ENCODE measurements at regions not wholly inside any gene's neighbourhood (a gene's known extent, or its start where the extent isn't known, plus 50 kb on each side); places are given as distances from the start of the nearest gene placed in this dataset.
"Not testable (repeated sequence)": the region's sequence is repeated elsewhere in the genome, so short reads cannot be mapped to it uniquely, and the experiment has no call there.

DNA sequence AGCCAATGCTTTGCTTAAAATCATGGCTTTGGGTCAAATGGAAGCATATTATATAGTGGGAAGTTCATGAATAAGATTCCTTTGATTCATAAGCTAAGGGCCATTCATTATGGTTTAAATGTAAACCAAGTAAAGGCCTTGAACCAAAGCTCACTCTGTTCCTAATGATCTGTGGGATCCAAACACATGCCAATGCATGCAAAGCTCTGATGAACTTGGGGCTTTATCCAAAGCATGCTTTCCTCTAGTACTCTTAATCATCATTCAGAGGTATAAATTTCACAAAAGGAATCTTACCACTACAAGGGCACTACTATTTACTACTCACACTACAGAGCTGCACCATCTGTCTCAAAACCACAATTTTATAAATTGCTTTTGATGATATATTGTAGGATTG lies 102.8 kb upstream of the RBMS1 start:
- Mint-ChIP-seq H3K4me1 (no peaks in the 10 kb centered on the region), H3K27me3 (peaks cover 5% of the 10 kb centered on the region), H3K4me3 (no peak overlapping the region), H3K9me3 (ENCODE audit: insufficient read depth) (no peaks in the 10 kb centered on the region), H3K27ac (no peak overlapping the region)
- CTCF ChIA-PET, result no interaction called here
- no peak overlapping the region for H3K4me2 ChIP-seq (replicated peaks; ENCODE audit: low read depth, low read length, poor library complexity, severe bottlenecking)
- no peaks in the 10 kb centered on the region for H3K9me3 ChIP-seq (ENCODE audit: control extremely low read depth in 1 of 3, control insufficient read depth in 2 of 3, insufficient read depth in 1 of 3, low read length in 2 of 3)
- no peak overlapping the region for H3K4me3 ChIP-seq (ENCODE audit: control extremely low read depth in 1 of 5, extremely low read depth in 1 of 5, insufficient read depth in 1 of 5, low read depth in 2 of 5, low read length in 4 of 5)
- TF ChIP-seq CTCF (IDR thresholded peaks at IDR 0.05) (no peak), EZH2 (IDR thresholded peaks at IDR 0.05; ENCODE audit: borderline replicate concordance, insufficient read depth, low read depth, low read length, poor library complexity, severe bottlenecking) (no peak)
- no peaks in the 10 kb centered on the region for H4K20me1 ChIP-seq (ENCODE audit: control insufficient read depth, insufficient read depth, low read length, poor library complexity, severe bottlenecking)
- no peak overlapping the region for H3K9ac ChIP-seq (ENCODE audit: low read length)
- no peaks in the 10 kb centered on the region for H3K36me3 ChIP-seq (replicated peaks in 1 of 2; ENCODE audit: control extremely low read depth in 1 of 2, control insufficient read depth in 1 of 2, extremely low read depth in 1 of 2, insufficient read depth in 2 of 2, low read length in 1 of 2)
- POLR2A ChIA-PET, result no interaction called here
- intact Hi-C loops (cut with micrococcal nuclease), result no loop called here
- ATAC-seq (ENCODE audit: low read depth) (no peak), DNase-seq (no peak)
- no peaks in the 10 kb centered on the region for H3K4me1 ChIP-seq (ENCODE audit: control insufficient read depth in 2 of 2, insufficient read depth in 2 of 2, low read length in 2 of 2)
- H2AFZ ChIP-seq (ENCODE audit: insufficient read depth, low read depth, low read length, poor library complexity, severe bottlenecking), result no peak overlapping the region
- H3K27ac ChIP-seq (ENCODE audit: low read length in 2 of 2), result no peak overlapping the region
- H3K79me2 ChIP-seq (ENCODE audit: control insufficient read depth, insufficient read depth, low read length), result no peaks in the 10 kb centered on the region
- H3K27me3 ChIP-seq (replicated peaks in 1 of 4; ENCODE audit: control extremely low read depth in 1 of 4, control insufficient read depth in 3 of 4, insufficient read depth in 4 of 4, low read length in 3 of 4), result no peaks in the 10 kb centered on the region

DNA sequence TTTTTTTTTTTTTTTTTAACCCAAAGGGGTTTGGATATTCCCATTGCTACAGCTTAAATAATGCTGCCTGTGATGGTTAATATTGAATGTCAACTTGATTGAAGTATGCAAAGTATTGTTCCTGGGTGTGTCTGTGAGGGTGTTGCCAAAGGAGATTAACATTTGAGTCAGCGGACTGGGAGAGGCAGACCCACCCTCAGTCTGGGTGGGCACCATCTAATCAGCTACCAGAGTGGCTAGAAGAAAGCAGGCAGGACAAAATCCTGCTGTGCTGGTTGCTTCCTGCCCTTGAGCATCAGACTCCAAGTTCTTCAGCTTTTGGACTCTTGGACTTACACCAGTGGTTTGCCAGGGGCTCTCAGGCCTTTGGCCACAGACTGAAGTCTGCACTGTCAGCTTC lies 106.8 kb upstream of the RBMS1 start:
- H3K27me3 ChIP-seq (replicated peaks in 1 of 4; ENCODE audit: control extremely low read depth in 1 of 4, control insufficient read depth in 3 of 4, insufficient read depth in 4 of 4, low read length in 3 of 4); H3K79me2 ChIP-seq (ENCODE audit: control insufficient read depth, insufficient read depth, low read length); H3K27ac ChIP-seq (ENCODE audit: low read length in 2 of 2); H4K20me1 ChIP-seq (ENCODE audit: control insufficient read depth, insufficient read depth, low read length, poor library complexity, severe bottlenecking); intact Hi-C loops (cut with micrococcal nuclease); H3K27me3 Mint-ChIP-seq; H3K36me3 ChIP-seq (replicated peaks in 1 of 2; ENCODE audit: control extremely low read depth in 1 of 2, control insufficient read depth in 1 of 2, extremely low read depth in 1 of 2, insufficient read depth in 2 of 2, low read length in 1 of 2); H3K9me3 ChIP-seq (ENCODE audit: control extremely low read depth in 1 of 3, control insufficient read depth in 2 of 3, insufficient read depth in 1 of 3, low read length in 2 of 3); H3K27ac Mint-ChIP-seq; CTCF ChIA-PET; DNase-seq; H3K4me3 ChIP-seq (ENCODE audit: control extremely low read depth in 1 of 5, extremely low read depth in 1 of 5, insufficient read depth in 1 of 5, low read depth in 2 of 5, low read length in 4 of 5); H3K9me3 Mint-ChIP-seq (ENCODE audit: insufficient read depth); ATAC-seq (ENCODE audit: low read depth); H3K9ac ChIP-seq (ENCODE audit: low read length); H3K4me1 Mint-ChIP-seq; H3K4me1 ChIP-seq (ENCODE audit: control insufficient read depth in 2 of 2, insufficient read depth in 2 of 2, low read length in 2 of 2); POLR2A ChIA-PET; H3K4me3 Mint-ChIP-seq; H2AFZ ChIP-seq (ENCODE audit: insufficient read depth, low read depth, low read length, poor library complexity, severe bottlenecking); H3K4me2 ChIP-seq (replicated peaks; ENCODE audit: low read depth, low read length, poor library complexity, severe bottlenecking): not testable (repeated sequence)
- 100% methylated on average over 1 of the region's 1 CpG for WGBS (ENCODE audit: insufficient coverage)

All from B cell (primary cell).